ENCODE measurements at regions not wholly inside any gene's neighbourhood (a gene's known extent, or its start where the extent isn't known, plus 50 kb on each side); places are given as distances from the start of the nearest gene placed in this dataset.
A peak's percentile ranks its signal among the peaks of the same experiment; 100 is the strongest.

- 85% methylated on average over 4 of the region's 4 CpGs for WGBS
Measured at GRCh38 chr6:164184410-164184809, 769.9 kb downstream of the QKI start.

GRCh38 chr6:164183556-164184123, 769.1 kb downstream of the QKI start:
- Histone ChIP-seq H3K27ac (ENCODE audit: low read depth, low read length) (no peak overlapping the region), H3K9ac (ENCODE audit: low read depth, low read length) (no peak overlapping the region), H3K36me3 (ENCODE audit: insufficient read depth, low read length) (no peaks in the 10 kb centered on the region), H3K9me3 (ENCODE audit: insufficient read depth, low read depth, low read length) (no peaks in the 10 kb centered on the region), H3K4me1 (ENCODE audit: insufficient read depth, low read length) (no peaks in the 10 kb centered on the region), H3K27me3 (ENCODE audit: insufficient read depth, low read length) (no peaks in the 10 kb centered on the region), H3K4me3 (ENCODE audit: low read length) (no peak overlapping the region)
- 91% methylated on average over 6 of the region's 6 CpGs for WGBS

More at GRCh38 chr6:164184410-164184809, 769.9 kb downstream of the QKI start:
- Histone ChIP-seq H3K9me3 (ENCODE audit: insufficient read depth, low read depth, low read length) (no peaks in the 10 kb centered on the region), H3K4me1 (ENCODE audit: insufficient read depth, low read length) (no peaks in the 10 kb centered on the region), H3K27me3 (ENCODE audit: insufficient read depth, low read length) (no peaks in the 10 kb centered on the region), H3K27ac (ENCODE audit: low read depth, low read length) (no peak overlapping the region), H3K4me3 (ENCODE audit: low read length) (no peak overlapping the region), H3K36me3 (ENCODE audit: insufficient read depth, low read length) (no peaks in the 10 kb centered on the region), H3K9ac (ENCODE audit: low read depth, low read length) (no peak overlapping the region)

DNA sequence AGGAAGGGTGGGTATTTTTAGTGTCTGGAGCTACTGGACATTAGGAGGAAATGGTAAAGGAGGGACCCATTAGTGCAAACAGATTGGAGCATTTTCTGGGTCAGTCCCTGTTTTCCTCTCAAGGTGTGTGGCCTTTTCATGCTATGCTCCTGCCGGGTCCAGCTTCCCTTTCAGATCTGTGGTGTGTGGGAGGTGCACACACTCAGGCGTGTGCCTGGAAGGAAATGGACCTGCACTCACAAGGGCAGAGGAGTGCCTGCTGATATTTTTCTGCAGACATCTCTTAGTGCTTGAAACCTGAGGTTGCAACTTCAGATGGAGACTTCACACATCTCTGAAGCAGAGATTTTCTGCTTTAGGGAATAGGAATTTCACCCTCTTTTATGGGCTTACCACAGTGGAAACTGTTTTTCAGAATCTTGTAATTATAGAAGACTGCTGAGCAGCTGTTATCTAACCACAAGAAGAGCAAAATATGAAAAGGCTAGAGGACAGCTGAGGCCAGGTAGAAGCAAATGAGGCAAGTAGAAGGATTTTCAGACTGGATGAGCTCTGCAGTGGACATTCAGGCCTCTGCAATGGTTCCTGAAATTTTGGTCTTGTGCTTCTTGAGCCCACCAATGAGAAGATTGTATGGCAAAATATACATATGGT, 764.3 kb downstream of the QKI start:
- no peaks in the 10 kb centered on the region for H3K27me3 ChIP-seq (ENCODE audit: insufficient read depth, low read length)
- H3K4me1 ChIP-seq (ENCODE audit: insufficient read depth, low read length): no peaks in the 10 kb centered on the region
- H3K9ac ChIP-seq (ENCODE audit: low read depth, low read length): no peak overlapping the region
- no peaks in the 10 kb centered on the region for H3K36me3 ChIP-seq (ENCODE audit: insufficient read depth, low read length)
- no peaks in the 10 kb centered on the region for H3K9me3 ChIP-seq (ENCODE audit: insufficient read depth, low read depth, low read length)
- no peak overlapping the region for H3K4me3 ChIP-seq (ENCODE audit: low read length)
- H3K27ac ChIP-seq (ENCODE audit: low read depth, low read length): no peak overlapping the region
- 93% methylated on average over 2 of the region's 2 CpGs for WGBS

DNA sequence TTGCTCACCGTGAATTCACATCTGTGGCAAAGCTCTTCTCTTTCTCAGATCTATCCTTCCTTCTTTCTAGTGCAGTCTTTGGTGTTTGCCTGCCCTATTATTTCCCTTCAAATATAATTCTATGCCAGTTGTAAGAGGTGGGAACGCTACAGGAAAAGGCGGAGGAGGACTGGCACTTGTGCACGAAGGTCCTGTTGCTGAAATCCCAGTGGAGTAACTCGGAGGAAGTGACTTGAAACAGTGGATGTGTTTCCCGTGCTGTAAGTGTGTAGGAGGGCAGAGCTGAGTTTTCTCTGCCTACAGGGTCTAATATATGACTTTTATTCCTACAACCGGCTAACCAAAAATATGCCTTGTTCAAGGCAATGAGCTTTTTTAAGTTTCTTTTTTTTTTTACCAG, 754.8 kb downstream of the QKI start:
- Histone ChIP-seq H3K9me3 (ENCODE audit: insufficient read depth, low read depth, low read length) (no peaks in the 10 kb centered on the region), H3K4me1 (ENCODE audit: insufficient read depth, low read length) (peaks cover 13% of the 10 kb centered on the region), H3K4me3 (ENCODE audit: low read length) (no peak overlapping the region), H3K27me3 (ENCODE audit: insufficient read depth, low read length) (no peaks in the 10 kb centered on the region), H3K9ac (ENCODE audit: low read depth, low read length) (no peak overlapping the region), H3K27ac (ENCODE audit: low read depth, low read length) (no peak overlapping the region), H3K36me3 (ENCODE audit: insufficient read depth, low read length) (no peaks in the 10 kb centered on the region)
- 96% methylated on average over 6 of the region's 7 CpGs for WGBS

GRCh38 chr6:164168595-164168994, 754.1 kb downstream of the QKI start:
- Histone ChIP-seq H3K9ac (ENCODE audit: low read depth, low read length) (no peak overlapping the region), H3K36me3 (ENCODE audit: insufficient read depth, low read length) (no peaks in the 10 kb centered on the region), H3K4me1 (ENCODE audit: insufficient read depth, low read length) (peaks cover 13% of the 10 kb centered on the region), H3K27me3 (ENCODE audit: insufficient read depth, low read length) (no peaks in the 10 kb centered on the region), H3K4me3 (ENCODE audit: low read length) (no peak overlapping the region), H3K27ac (ENCODE audit: low read depth, low read length) (no peak overlapping the region), H3K9me3 (ENCODE audit: insufficient read depth, low read depth, low read length) (no peaks in the 10 kb centered on the region)
- WGBS: 94% methylated on average over 6 of the region's 6 CpGs

- peaks cover 13% of the 10 kb centered on the region for H3K4me1 ChIP-seq (ENCODE audit: insufficient read depth, low read length)
- 94% methylated on average over 7 of the region's 8 CpGs for WGBS
- no peak overlapping the region for H3K27ac ChIP-seq (ENCODE audit: low read depth, low read length)
- no peaks in the 10 kb centered on the region for H3K27me3 ChIP-seq (ENCODE audit: insufficient read depth, low read length)
- H3K9ac ChIP-seq (ENCODE audit: low read depth, low read length): no peak overlapping the region
- H3K4me3 ChIP-seq (ENCODE audit: low read length): no peak overlapping the region
- no peaks in the 10 kb centered on the region for H3K9me3 ChIP-seq (ENCODE audit: insufficient read depth, low read depth, low read length)
- H3K36me3 ChIP-seq (ENCODE audit: insufficient read depth, low read length): no peaks in the 10 kb centered on the region
Measured at GRCh38 chr6:164167873-164168405, 753.4 kb downstream of the QKI start.

DNA sequence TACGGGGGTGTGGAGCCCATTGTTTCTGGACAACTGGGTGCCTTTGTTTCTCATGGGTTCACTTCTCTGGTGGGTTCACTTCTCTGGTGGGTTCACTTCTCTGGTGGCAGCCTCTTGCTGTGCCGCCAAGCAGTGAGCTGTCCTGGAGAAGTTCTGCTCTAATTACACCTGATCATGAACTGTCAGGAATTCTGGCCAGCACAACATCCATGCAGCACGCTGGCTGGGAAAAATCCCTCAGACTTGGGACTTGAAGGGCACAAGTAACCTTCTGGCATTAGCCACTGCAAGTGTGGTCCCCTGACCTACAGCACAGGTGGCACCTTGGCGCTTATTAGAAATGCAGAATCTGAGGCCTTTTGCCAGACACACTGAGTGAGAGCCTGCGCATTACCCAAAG, 752.5 kb downstream of the QKI start:
- Histone ChIP-seq H3K4me1 (ENCODE audit: insufficient read depth, low read length) (peaks cover 13% of the 10 kb centered on the region), H3K9ac (ENCODE audit: low read depth, low read length) (no peak overlapping the region), H3K36me3 (ENCODE audit: insufficient read depth, low read length) (no peaks in the 10 kb centered on the region), H3K27ac (ENCODE audit: low read depth, low read length) (no peak overlapping the region), H3K9me3 (ENCODE audit: insufficient read depth, low read depth, low read length) (peaks cover 2% of the 10 kb centered on the region; the same call in 1 of the 2 replicates), H3K4me3 (ENCODE audit: low read length) (no peak overlapping the region), H3K27me3 (ENCODE audit: insufficient read depth, low read length) (no peaks in the 10 kb centered on the region)
- WGBS: 95% methylated on average over 5 of the region's 5 CpGs

DNA sequence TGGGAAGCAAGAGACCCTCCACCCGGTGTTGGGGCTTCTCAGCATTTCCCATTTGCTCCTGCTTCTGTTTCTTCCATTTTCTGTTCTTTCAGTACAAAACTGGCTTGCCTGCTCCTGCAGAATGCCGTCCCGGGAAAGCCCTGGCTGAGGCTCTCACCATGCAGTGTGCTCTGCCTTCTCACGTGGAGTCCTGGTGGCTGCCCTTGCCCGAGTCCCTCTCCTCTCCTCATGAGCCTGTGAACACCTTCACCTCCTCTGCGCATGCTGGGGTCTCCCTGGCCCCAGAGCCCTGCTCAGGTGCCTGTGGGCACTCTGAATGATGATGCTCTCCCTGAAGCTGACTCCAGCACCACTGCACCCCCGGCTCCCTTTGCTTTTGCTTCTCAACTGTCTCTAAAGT, 752.0 kb downstream of the QKI start:
- H3K4me3 ChIP-seq (ENCODE audit: low read length): no peak overlapping the region
- no peaks in the 10 kb centered on the region for H3K36me3 ChIP-seq (ENCODE audit: insufficient read depth, low read length)
- no peak overlapping the region for H3K9ac ChIP-seq (ENCODE audit: low read depth, low read length)
- peaks cover 4% of the 10 kb centered on the region; the same call in 1 of the 2 replicates for H3K9me3 ChIP-seq (ENCODE audit: insufficient read depth, low read depth, low read length)
- 92% methylated on average over 7 of the region's 7 CpGs for WGBS
- H3K27me3 ChIP-seq (ENCODE audit: insufficient read depth, low read length): no peaks in the 10 kb centered on the region
- H3K27ac ChIP-seq (ENCODE audit: low read depth, low read length): no peak overlapping the region
- peaks cover 13% of the 10 kb centered on the region for H3K4me1 ChIP-seq (ENCODE audit: insufficient read depth, low read length)

GRCh38 chr6:164164876-164165275, 750.4 kb downstream of the QKI start:
- Histone ChIP-seq H3K4me1 (ENCODE audit: insufficient read depth, low read length) (peaks cover 13% of the 10 kb centered on the region), H3K27me3 (ENCODE audit: insufficient read depth, low read length) (no peaks in the 10 kb centered on the region), H3K4me3 (ENCODE audit: low read length) (no peak overlapping the region), H3K9me3 (ENCODE audit: insufficient read depth, low read depth, low read length) (peaks cover 4% of the 10 kb centered on the region; the same call in 1 of the 2 replicates), H3K9ac (ENCODE audit: low read depth, low read length) (no peak overlapping the region; the same call in 1 of the 2 replicates), H3K36me3 (ENCODE audit: insufficient read depth, low read length) (no peaks in the 10 kb centered on the region), H3K27ac (ENCODE audit: low read depth, low read length) (peak overlapping the region; percentile 39)
- WGBS: 68% methylated on average over 3 of the region's 3 CpGs

- no peak overlapping the region for H3K27ac ChIP-seq (ENCODE audit: low read depth, low read length)
- H3K4me1 ChIP-seq (ENCODE audit: insufficient read depth, low read length): peaks cover 13% of the 10 kb centered on the region
- peaks cover 4% of the 10 kb centered on the region; the same call in 1 of the 2 replicates for H3K9me3 ChIP-seq (ENCODE audit: insufficient read depth, low read depth, low read length)
- no peak overlapping the region for H3K9ac ChIP-seq (ENCODE audit: low read depth, low read length)
- H3K27me3 ChIP-seq (ENCODE audit: insufficient read depth, low read length): no peaks in the 10 kb centered on the region
- 94% methylated on average over 1 of the region's 3 CpGs for WGBS
- H3K36me3 ChIP-seq (ENCODE audit: insufficient read depth, low read length): no peaks in the 10 kb centered on the region
- no peak overlapping the region for H3K4me3 ChIP-seq (ENCODE audit: low read length)
Measured at GRCh38 chr6:164163239-164163638, 748.7 kb downstream of the QKI start.

GRCh38 chr6:164159061-164159460, 744.5 kb downstream of the QKI start:
- Histone ChIP-seq H3K27ac (ENCODE audit: low read depth, low read length) (no peak overlapping the region), H3K27me3 (ENCODE audit: insufficient read depth, low read length) (no peaks in the 10 kb centered on the region), H3K4me3 (ENCODE audit: low read length) (no peak overlapping the region), H3K9me3 (ENCODE audit: insufficient read depth, low read depth, low read length) (peaks cover 4% of the 10 kb centered on the region; the same call in 1 of the 2 replicates), H3K36me3 (ENCODE audit: insufficient read depth, low read length) (no peaks in the 10 kb centered on the region), H3K4me1 (ENCODE audit: insufficient read depth, low read length) (no peaks in the 10 kb centered on the region), H3K9ac (ENCODE audit: low read depth, low read length) (no peak overlapping the region)
- WGBS: 95% methylated on average over 3 of the region's 3 CpGs

All from HUES64 (cell line).